IMR-90 (cell line): ENCODE measurements at regions not wholly inside any gene's neighbourhood (a gene's known extent, or its start where the extent isn't known, plus 50 kb on each side); places are given as distances from the start of the nearest gene placed in this dataset.

Experiments used
- ATAC-seq: fragments of 200-7000 bp; cut with Tn5 transposase; 2 replicates; pipeline ENCODE4 v1.9.1; 2020; ENCODE audit warnings: low read depth, mild to moderate bottlenecking, moderate library complexity
- BruUV-seq: library from RNA; stranded (reverse); fragments of 400-500 nt; replicated peaks from 2 replicates; lab custom pipeline; 2021; lab: Mats Ljungman, UMichigan
- CTCF ChIA-PET: fragments of 300-600 bp; formaldehyde crosslinking; extraction: SDS; loops from one replicate; lab custom pipeline; 2021; ENCODE audit warnings: antibody characterized with exemption; lab: Yijun Ruan, JAX
- POLR2A ChIA-PET: fragments of 300-600 bp; sonication (Branson Sonifier 250); formaldehyde crosslinking; loops from one replicate; lab custom pipeline; 2022; ENCODE audit warnings: antibody characterized with exemption; ENCODE audit not compliant: unreplicated experiment; lab: Charles Lee
- DNase-seq: peaks from one replicate; pipeline ENCODE4 v3.0.0; 2013
- H2AFZ ChIP-seq: replicated peaks from 2 replicates; pipeline ENCODE3; 2013; ENCODE audit warnings: low read length, mild to moderate bottlenecking; ENCODE audit not compliant: poor library complexity
- H2AK5ac ChIP-seq: 2 replicates; pipeline ENCODE4 v1.6.1; 2013; ENCODE audit warnings: low read depth, low read length, inconsistent platforms
- H2AK9ac ChIP-seq: replicated peaks from 2 replicates; pipeline ENCODE3; 2013; ENCODE audit warnings: mild to moderate bottlenecking, low read depth, low read length, moderate library complexity; ENCODE audit not compliant: poor library complexity
- H2BK120ac ChIP-seq: 2 replicates; pipeline ENCODE4 v1.6.1; 2013; ENCODE audit warnings: low read depth, low read length, inconsistent platforms
- H2BK15ac ChIP-seq: 3 replicates; pipeline ENCODE4 v1.6.1; 2013; ENCODE audit warnings: low read depth, low read length, inconsistent platforms
- H2BK20ac ChIP-seq: 2 replicates; pipeline ENCODE4 v1.6.1; 2013; ENCODE audit warnings: low read depth, mild to moderate bottlenecking, inconsistent platforms, low read length, moderate library complexity
- H2BK5ac ChIP-seq: 2 replicates; pipeline ENCODE4 v1.6.1; 2013; ENCODE audit warnings: mild to moderate bottlenecking, low read depth, low read length, inconsistent platforms; ENCODE audit not compliant: poor library complexity, severe bottlenecking
- H3K14ac ChIP-seq: replicated peaks from 2 replicates; pipeline ENCODE4 v1.6.1; 2013; ENCODE audit warnings: low read depth, low read length, inconsistent platforms
- H3K18ac ChIP-seq: 2 replicates; pipeline ENCODE4 v1.6.1; 2013; ENCODE audit warnings: low read depth, low read length, control low read depth
- H3K23ac ChIP-seq: 2 replicates; pipeline ENCODE4 v1.6.1; 2013; ENCODE audit warnings: low read depth, low read length, inconsistent platforms
- H3K27ac ChIP-seq: 2 replicates; pipeline ENCODE4 v1.5.1; 2013; ENCODE audit warnings: mild to moderate bottlenecking, control low read depth, low read length; ENCODE audit not compliant: insufficient read depth
- H3K27me3 ChIP-seq: 2 replicates; pipeline ENCODE4 v1.6.1; 2013; ENCODE audit warnings: low read length; ENCODE audit not compliant: control insufficient read depth, insufficient read depth
- H3K36me3 ChIP-seq: 2 replicates; pipeline ENCODE4 v1.6.1; 2013; ENCODE audit warnings: low read length, mixed read lengths; ENCODE audit not compliant: control insufficient read depth, insufficient read depth
- H3K4ac ChIP-seq: 2 replicates; pipeline ENCODE4 v1.6.1; 2013; ENCODE audit warnings: low read depth, low read length, inconsistent platforms
- H3K4me1 ChIP-seq: 2 replicates; pipeline ENCODE4 v1.6.1; 2013; ENCODE audit warnings: low read length, mixed read lengths; ENCODE audit not compliant: control insufficient read depth, insufficient read depth
- H3K4me2 ChIP-seq: 2 replicates; pipeline ENCODE4 v1.6.1; 2013; ENCODE audit warnings: low read depth, mild to moderate bottlenecking, control low read depth, low read length, moderate library complexity
- H3K4me3 ChIP-seq: 2 replicates; pipeline ENCODE4 v1.5.1; 2013; ENCODE audit warnings: low read depth, mild to moderate bottlenecking, control low read depth, low read length, moderate library complexity; ENCODE audit not compliant: insufficient read depth
- H3K56ac ChIP-seq: 2 replicates; pipeline ENCODE4 v1.6.1; 2013; ENCODE audit warnings: low read length, inconsistent platforms; ENCODE audit not compliant: insufficient read depth; ENCODE audit errors: extremely low read depth
- H3K79me1 ChIP-seq, 2 experiments: 2 replicates each; pipeline ENCODE4 v1.6.1; 2013; ENCODE audit warnings: low read length in 2 of 2, inconsistent platforms in 1 of 2, low read depth in 1 of 2
- H3K9ac ChIP-seq: 2 replicates; pipeline ENCODE4 v1.6.1; 2013; ENCODE audit warnings: low read depth, low read length, control low read depth
- H3K9me1 ChIP-seq: 2 replicates; pipeline ENCODE4 v1.6.1; 2013; ENCODE audit warnings: low read length, inconsistent platforms; ENCODE audit not compliant: insufficient read depth
- H3K9me3 ChIP-seq: 2 replicates; pipeline ENCODE4 v1.6.1; 2013; ENCODE audit warnings: low read length; ENCODE audit not compliant: control insufficient read depth, insufficient read depth
- H4K20me1 ChIP-seq: 2 replicates; pipeline ENCODE4 v1.6.1; 2013; ENCODE audit warnings: low read length, inconsistent platforms; ENCODE audit not compliant: insufficient read depth
- H4K5ac ChIP-seq: 2 replicates; pipeline ENCODE4 v1.6.1; 2013; ENCODE audit warnings: mild to moderate bottlenecking, low read depth, low read length, control low read depth
- H4K8ac ChIP-seq, 2 experiments: 2 replicates each; pipeline ENCODE4 v1.6.1; 2013; ENCODE audit warnings: low read depth in 2 of 2, low read length in 2 of 2, control low read depth in 1 of 2, inconsistent platforms in 1 of 2
- H4K91ac ChIP-seq: 2 replicates; pipeline ENCODE4 v1.6.1; 2013; ENCODE audit warnings: low read depth, low read length, inconsistent platforms; ENCODE audit not compliant: insufficient read depth
- RAD21 ChIP-seq: IDR thresholded peaks from 2 replicates; pipeline ENCODE4 v1.6.1; 2012; ENCODE audit warnings: low read length, improper control_type of control experiment
- RCOR1 ChIP-seq: IDR thresholded peaks from 2 replicates; pipeline ENCODE4 v1.6.1; 2012; ENCODE audit warnings: mild to moderate bottlenecking, low read length, improper control_type of control experiment; ENCODE audit not compliant: insufficient replicate concordance
- SMC3 ChIP-seq: fragments of 150-350 bp; IDR thresholded peaks from 2 replicates; pipeline ENCODE4 v1.6.1; 2016; ENCODE audit warnings: low read depth, mild to moderate bottlenecking, antibody characterized with exemption, low read length, moderate library complexity
- WGBS, 2 experiments: methylation state at CpG; one replicate each; pipeline versions ENCODE4 v1.1.5 to v1.1.7; 2013; ENCODE audit warnings: missing lambda C conversion rate in 2 of 2; ENCODE audit not compliant: insufficient read length in 1 of 2; ENCODE audit errors: extremely low coverage in 2 of 2; 5-methylcytosine and 5-hydroxymethylcytosine counted together
- dilution Hi-C: fragments of 300-500 bp; cut with HindIII; formaldehyde crosslinking; loops from one replicate; pipeline ENCODE4 v1.14.3; 2018; ENCODE audit warnings: low sequenced_read_pairs; ENCODE audit not compliant: unreplicated experiment
- in situ Hi-C: fragments of 300-500 bp; cut with MboI; formaldehyde crosslinking; loops from 3 replicates; pipeline ENCODE4 v1.14.3; 2019; ENCODE audit warnings: low sequenced_read_pairs, inconsistent platforms, mixed read lengths
- intact Hi-C: fragments of 100-400 bp; cut with micrococcal nuclease; formaldehyde crosslinking; loops from 2 replicates; pipeline ENCODE4 v1.10.0; 2022

DNA sequence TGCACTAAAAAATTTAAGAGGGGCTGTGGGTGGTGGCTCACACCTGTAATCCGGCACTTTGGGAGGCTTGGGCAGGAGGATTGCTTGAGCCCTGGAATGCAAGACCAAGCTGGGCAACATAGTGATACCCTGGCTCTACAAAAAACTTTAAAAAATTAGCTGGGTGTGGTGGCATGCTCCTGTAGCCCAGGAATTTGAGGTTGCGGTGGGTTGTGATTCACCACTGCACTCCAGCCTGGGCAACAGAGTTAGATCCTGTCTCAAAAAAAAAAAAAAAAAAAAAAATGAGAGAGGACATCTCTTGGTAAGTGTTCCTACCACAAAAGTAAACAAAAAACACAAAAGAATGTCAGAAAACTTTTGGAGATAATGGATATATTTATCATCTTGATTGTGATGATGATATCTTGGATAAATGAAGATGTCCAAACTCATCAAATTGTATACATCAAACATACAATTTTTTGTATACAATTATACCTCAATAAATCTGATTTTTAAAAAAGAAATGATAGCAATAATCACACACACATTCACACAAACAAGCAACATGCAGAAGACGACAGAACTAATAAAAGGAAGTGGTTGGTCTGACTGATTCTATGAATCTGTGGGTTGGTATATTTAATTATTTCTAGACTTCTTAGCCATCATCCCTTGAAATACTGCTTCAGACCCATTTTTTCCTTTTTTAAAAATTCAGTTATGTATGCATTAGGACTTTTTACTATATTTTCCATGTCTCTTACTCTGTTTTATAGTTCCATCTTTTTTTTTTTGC lies 465.9 kb downstream of the PLA2G4A start:
- no peak overlapping the region for H2BK15ac ChIP-seq
- TF ChIP-seq RAD21 = no peak
- TF ChIP-seq SMC3 = no peak
- TF ChIP-seq RCOR1 = no peak
- no peak overlapping the region for H3K56ac ChIP-seq
- no peak for DNase-seq
- H3K79me1 ChIP-seq = no peaks in the 10 kb centered on the region
- intact Hi-C loops = no loop called here
- H3K4ac ChIP-seq = no peak overlapping the region
- no peaks in the 10 kb centered on the region for H3K4me1 ChIP-seq
- no peak overlapping the region for H3K4me3 ChIP-seq
- no peak overlapping the region for H3K4me2 ChIP-seq
- WGBS, 2 experiments = no CpG with 5 or more reads among the region's 3 CpGs
- H3K18ac ChIP-seq = no peak overlapping the region
- no peak overlapping the region for H3K27ac ChIP-seq
- no peaks in the 10 kb centered on the region for H3K27me3 ChIP-seq
- H3K23ac ChIP-seq = no peak overlapping the region
- no peak overlapping the region for H2AFZ ChIP-seq
- H2BK5ac ChIP-seq = no peak overlapping the region
- H4K91ac ChIP-seq = no peak overlapping the region
- no peaks in the 10 kb centered on the region for H3K36me3 ChIP-seq
- no peak overlapping the region for H2BK120ac ChIP-seq
- in situ Hi-C loops = no loop called here
- H3K9me1 ChIP-seq = no peaks in the 10 kb centered on the region
- no peak overlapping the region for H3K14ac ChIP-seq
- POLR2A ChIA-PET = no interaction called here
- H2AK9ac ChIP-seq = no peak overlapping the region
- H4K5ac ChIP-seq = no peak overlapping the region
- H2BK20ac ChIP-seq = no peak overlapping the region
- H3K9me3 ChIP-seq = no peaks in the 10 kb centered on the region
- no peak overlapping the region for H2AK5ac ChIP-seq
- CTCF ChIA-PET = no interaction called here
- dilution Hi-C loops = no loop called here
- H4K20me1 ChIP-seq = no peaks in the 10 kb centered on the region
- no peak overlapping the region for H3K9ac ChIP-seq
- H4K8ac ChIP-seq = no peak overlapping the region
- no peak for ATAC-seq
- no TSS peak for BruUV-seq
